T1000 (cell line): ENCODE measurements at regions not wholly inside any gene's neighbourhood (a gene's known extent, or its start where the extent isn't known, plus 50 kb on each side); places are given as distances from the start of the nearest gene placed in this dataset.
"Not testable (repeated sequence)": the region's sequence is repeated elsewhere in the genome, so short reads cannot be mapped to it uniquely, and the experiment has no call there.

Experiments used
- DNase-seq: peaks from one replicate; lab custom pipeline; 2025; ENCODE audit warnings: mixed read lengths; lab: John Stamatoyannopoulos, UW

- no peak for DNase-seq
These were observed 1720.2 kb downstream of the MRPL39 start for GRCh38 chr21:23886828-23887724.

DNA sequence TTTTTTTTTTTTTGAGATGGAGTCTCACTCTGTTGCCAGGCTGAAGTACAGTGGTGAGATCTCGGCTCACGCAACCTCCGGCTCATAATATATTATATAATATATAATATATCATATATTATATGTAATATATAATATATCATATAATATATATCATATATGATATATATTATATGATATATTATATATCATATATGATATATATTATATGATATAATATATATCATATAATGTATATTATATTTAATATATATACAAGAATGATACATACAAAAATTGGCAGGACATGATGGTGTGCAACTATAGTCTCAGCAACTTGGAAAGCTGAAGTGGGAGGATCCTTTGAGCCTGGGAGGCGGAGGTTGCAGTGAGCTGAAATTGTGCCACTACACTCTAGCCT is 1725.5 kb downstream of the MRPL39 start:
- DNase-seq, result no peak

DNA sequence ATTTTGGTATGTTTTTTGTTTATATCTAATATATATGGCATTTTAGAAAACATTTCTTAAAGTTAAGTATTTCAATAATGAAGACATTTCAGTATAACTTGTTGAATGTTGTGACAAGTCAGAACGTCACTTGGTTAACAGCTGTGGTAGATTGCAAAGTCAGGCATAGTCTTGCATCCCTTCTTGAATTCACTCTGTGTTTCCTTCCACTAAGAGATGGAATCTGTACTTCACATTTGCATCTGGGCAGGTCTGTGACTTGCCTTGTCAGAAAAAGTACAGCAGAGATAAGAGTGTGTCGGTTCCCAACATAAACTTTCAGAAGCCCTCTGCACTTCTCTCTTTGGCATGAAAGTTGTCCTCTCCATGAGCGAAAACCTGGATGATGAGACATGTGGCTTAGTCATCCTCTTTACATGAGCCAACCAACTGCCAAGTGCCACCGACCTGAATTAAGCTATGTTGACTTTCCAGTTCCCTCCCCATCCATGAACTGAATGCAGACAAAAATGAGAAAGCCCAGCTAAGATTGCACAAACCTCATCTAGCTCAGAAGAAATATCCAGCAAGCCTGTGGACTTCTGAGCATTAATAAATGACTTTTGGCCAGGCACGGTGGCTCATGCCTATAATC is 1730.2 kb downstream of the MRPL39 start:
- DNase-seq, result no peak

GRCh38 chr21:23874271-23874670 is 1733.0 kb downstream of the MRPL39 start:
- DNase-seq, result no peak

- DNase-seq, result no peak
These were observed 1745.3 kb downstream of the MRPL39 start for GRCh38 chr21:23861911-23862504.

DNA sequence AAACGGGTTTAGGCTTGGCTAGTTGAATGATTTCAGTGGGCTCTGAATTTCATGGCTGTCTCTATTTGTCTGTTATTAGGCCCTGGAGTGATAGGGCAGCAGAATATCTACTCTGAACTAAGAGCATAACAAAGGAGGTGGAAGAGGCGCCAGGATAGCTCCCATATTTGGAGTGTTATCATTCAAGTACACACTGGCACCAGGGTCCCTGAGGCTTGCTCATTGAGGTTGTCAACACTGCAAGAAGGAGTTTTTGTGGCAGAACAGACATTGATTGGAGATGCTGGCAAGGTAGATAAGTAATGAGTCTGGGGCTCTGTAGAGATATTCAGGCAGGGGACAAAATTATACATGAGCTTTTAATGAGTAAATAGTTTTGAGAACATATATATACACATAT is 1748.4 kb downstream of the MRPL39 start:
- DNase-seq, result no peak

GRCh38 chr21:23853796-23854379 is 1753.4 kb downstream of the MRPL39 start:
- no peak for DNase-seq

GRCh38 chr21:23837564-23837963 is 1769.7 kb downstream of the MRPL39 start:
- no peak for DNase-seq

DNA sequence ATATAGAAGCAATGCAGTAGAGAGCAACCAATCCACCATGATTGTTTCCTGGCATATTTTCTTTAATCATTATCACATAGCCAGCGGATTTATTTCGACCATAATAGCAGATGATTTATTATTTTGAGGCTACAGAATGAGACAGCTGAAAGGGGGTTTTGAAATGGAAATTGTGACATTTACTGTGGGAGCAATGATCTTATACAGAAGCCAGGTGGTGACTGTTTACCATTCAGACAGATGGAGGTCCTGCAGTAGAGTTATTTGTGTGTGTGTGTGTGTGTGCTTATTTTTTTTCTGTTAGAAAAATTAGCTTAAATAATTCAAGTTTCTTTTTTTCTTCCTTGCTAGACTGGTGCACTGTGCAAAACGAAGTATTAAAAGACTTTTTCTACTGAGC is 1784.5 kb downstream of the MRPL39 start:
- no peak for DNase-seq

DNA sequence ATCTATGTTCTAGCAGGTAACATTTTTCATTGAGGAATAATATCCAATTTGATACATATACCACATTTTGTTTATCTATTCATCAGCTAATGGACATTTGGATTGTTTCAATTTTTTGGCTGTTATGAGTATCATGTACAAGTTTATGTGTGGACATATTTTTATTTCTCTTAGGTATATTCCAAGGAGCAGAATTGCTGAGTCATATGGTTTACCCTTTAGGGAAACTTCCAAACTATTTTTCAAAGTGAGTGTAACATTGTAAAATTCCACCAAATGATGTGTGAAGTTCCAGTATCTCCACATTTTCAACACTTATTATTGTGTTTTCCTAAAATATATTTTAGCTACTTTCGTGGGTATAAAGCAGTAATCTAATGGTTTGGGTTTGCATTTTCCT is 1789.9 kb downstream of the MRPL39 start:
- DNase-seq, result no peak

DNA sequence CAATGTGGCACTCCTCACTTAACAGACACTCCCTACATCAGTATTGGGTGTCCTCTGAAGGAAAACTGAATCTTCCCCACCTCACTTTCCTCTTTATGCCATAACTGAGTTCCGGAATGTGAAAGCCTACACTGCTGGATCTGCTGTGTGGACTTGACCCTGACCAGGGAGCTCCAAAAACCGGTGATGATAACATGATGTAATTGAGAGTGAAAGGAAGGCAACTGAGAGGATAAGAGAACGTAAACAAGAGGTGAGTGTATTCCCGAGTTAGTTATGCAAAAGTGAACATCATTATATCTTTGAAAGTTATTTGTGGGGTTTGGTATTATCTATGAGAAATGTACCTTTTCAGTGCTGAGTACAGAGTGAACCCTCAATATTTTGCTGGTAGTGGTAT is 1794.8 kb downstream of the MRPL39 start:
- DNase-seq, result no peak

DNA sequence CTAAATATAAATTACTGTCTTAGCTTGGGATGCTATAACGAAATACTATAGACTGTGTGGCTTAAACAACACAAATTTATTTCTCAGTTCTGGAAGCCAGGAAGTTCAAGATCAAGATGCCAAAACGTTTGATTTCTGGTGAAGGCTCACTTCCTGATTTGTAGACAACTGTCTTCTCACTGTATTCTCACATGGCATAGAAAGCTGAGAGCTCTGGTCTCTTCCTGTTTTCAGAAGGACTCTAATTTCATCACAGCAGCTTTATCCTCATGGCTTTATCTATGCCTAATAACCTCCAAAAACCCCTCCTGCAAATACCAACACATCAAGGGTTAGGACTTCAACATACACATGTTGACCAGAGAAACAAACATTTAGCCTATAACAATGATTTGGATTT is 1795.5 kb downstream of the MRPL39 start:
- DNase-seq, result no peak

- no peak for DNase-seq
These were observed 1797.7 kb downstream of the MRPL39 start for GRCh38 chr21:23809573-23809972.

- not testable (repeated sequence) for DNase-seq
These were observed 1800.2 kb downstream of the MRPL39 start for GRCh38 chr21:23806966-23807548.

DNA sequence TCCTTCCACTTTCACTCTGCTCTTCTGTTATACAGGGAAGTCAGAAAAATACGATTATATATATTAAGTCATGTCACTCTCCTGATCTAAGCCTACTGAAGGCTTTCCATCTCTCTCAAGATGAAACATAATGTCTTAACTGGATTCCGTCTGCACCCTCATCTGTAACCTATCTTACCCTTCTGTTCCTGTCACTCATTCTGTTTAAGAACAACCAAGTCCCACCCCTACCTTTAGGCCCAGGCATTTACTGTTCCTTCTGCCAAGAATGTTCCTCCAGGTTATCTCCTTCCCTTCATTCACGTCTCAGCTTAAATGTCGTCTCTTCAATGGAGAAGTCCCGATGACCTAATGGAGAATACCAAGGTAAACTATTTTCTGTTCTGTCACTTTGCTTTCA is 1802.4 kb downstream of the MRPL39 start:
- no peak for DNase-seq

GRCh38 chr21:23801292-23801691 is 1806.0 kb downstream of the MRPL39 start:
- DNase-seq, result no peak

GRCh38 chr21:23799376-23799775 is 1807.9 kb downstream of the MRPL39 start:
- DNase-seq, result no peak

GRCh38 chr21:23792300-23792699 is 1815.0 kb downstream of the MRPL39 start:
- DNase-seq, result no peak

GRCh38 chr21:23789864-23790263 is 1817.4 kb downstream of the MRPL39 start:
- DNase-seq, result no peak

DNA sequence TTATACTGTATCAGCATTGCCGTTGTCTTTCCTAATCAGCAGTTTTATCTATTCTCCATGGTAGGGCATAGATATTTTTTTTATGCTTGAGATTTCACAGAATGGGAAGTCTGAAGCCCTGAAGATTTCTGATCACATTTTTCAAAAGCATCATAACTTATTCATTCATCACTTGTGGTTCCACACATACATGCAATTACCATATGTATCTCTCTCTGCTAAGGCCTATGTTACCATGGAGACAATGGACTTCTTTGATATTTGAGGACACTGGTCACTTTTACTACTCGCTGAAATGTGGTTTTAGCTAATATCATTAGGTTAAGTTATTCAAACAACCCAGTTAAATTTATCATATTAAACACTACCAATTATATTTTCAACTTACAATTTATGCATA is 1827.0 kb downstream of the MRPL39 start:
- DNase-seq, result no peak

DNA sequence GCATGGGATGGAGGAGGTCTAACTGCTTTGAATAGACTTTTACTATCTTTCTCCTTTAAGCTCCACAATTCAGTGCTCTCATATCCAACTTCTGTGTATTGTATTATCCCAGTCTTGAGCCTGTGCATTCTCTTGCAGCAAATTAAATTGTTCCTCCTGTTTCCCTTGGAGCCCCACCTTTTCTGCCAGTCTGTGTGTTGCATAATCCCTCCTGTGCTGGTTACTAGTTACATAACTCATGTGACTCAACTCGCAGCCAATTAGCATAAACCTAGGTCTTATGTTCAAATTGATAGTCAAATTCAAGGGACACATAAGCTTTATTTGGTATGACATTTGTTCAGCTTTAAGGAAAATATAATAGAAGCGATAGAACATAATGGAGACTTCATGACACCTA is 1863.5 kb downstream of the MRPL39 start:
- no peak for DNase-seq

DNA sequence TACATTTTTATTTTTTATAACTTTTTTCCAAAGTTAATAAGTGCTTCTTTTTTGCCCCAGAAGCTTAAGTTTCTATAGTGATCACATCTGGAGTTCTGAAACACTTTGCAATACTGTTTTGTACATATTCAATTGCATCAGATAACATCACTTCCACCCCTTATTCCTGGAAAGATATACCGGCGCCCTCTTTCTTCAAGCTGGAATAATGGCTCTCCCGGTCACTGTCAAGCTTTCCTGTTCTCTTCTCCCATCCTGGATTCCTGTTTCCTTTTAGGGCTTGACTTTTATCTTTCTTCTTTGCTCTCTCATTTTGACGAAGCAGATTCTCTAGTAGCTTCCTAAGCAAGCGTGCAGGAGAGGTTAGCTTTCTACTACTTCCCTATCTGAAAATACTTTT is 1866.8 kb downstream of the MRPL39 start:
- DNase-seq, result no peak
